Ovary (tissue), 7 donors: ENCODE measurements at regions not wholly inside any gene's neighbourhood (a gene's known extent, or its start where the extent isn't known, plus 50 kb on each side); places are given as distances from the start of the nearest gene placed in this dataset.
A peak's percentile ranks its signal among the peaks of the same experiment; 100 is the strongest.

Experiments
- DNase-seq, 5 donors: peaks; one replicate each; pipeline ENCODE4 v3.0.0-alpha.2; 2019 to 2020
- H3K27ac ChIP-seq, 2 donors: fragments of 200-600 bp; one replicate each; pipeline versions ENCODE4 v1.5.1 to v1.8.0; 2019 to 2022
- H3K27me3 ChIP-seq: fragments of 200-600 bp; one replicate; pipeline ENCODE4 v1.8.0; 2022
- H3K36me3 ChIP-seq: fragments of 200-600 bp; sonication (generic); one replicate; pipeline ENCODE4 v1.5.1; 2019
- H3K4me1 ChIP-seq: one replicate; pipeline ENCODE4 v1.8.1; 2013; ENCODE audit warnings: mild to moderate bottlenecking, moderate library complexity; ENCODE audit not compliant: insufficient read depth
- H3K4me3 ChIP-seq: fragments of 200-600 bp; sonication (generic); one replicate; pipeline ENCODE4 v1.5.1; 2017
- H3K9me3 ChIP-seq, 2 donors: fragments of 200-600 bp in 1 of 2; sonication (generic) in 1 of 2; one replicate each; pipeline versions ENCODE4 v1.5.1 to v1.8.1; 2013 to 2019; ENCODE audit warnings: mild to moderate bottlenecking in 1 of 2, moderate library complexity in 1 of 2
- EP300 ChIP-seq: sonication (generic); formaldehyde crosslinking; IDR thresholded peaks from one replicate; pipeline ENCODE4 v1.6.1; 2017; ENCODE audit warnings: antibody characterized with exemption
- POLR2A ChIP-seq: fragments of 450-650 bp; IDR thresholded peaks from one replicate; pipeline ENCODE4 v1.6.1; 2017; ENCODE audit warnings: antibody characterized with exemption, mild to moderate bottlenecking, moderate library complexity
- WGBS, 3 donors: extraction: QIAGEN DNeasy Blood & Tissue Kit in 1 of 3; methylation state at CpG; one replicate each; pipeline versions ENCODE4 v1.1.5 to v1.1.7; 2013 to 2017; 5-methylcytosine and 5-hydroxymethylcytosine counted together
- intact Hi-C, 4 donors: fragments of 100-400 bp; cut with DNase I; formaldehyde crosslinking; loops; one replicate each; pipeline versions ENCODE4 v1.11.0 to v1.15.1; 2022 to 2023
- TF ChIP-seq, protein P1 (sequence below), 3 donors: fragments of 450-650 bp in 2 of 3; fragments of 200-600 bp in 1 of 3; IDR thresholded peaks; one replicate each; pipeline versions ENCODE4 v1.5.1 to v1.8.0; 2016 to 2022; ENCODE audit warnings: antibody characterized with exemption in 3 of 3, mild to moderate bottlenecking in 1 of 3
- donor health status: DM: no; HTN: no; CAD: no; lungs with moderate emphysema.
- donor health status: DM: no; HTN: no; CAD: no.
- donor health status: Bipolar disorder and iron deficiency.
- donor health status: DM: no; HTN: no; CAD: no.
- donor health status: DM: yes; HTN: yes; CAD: no.

DNA sequence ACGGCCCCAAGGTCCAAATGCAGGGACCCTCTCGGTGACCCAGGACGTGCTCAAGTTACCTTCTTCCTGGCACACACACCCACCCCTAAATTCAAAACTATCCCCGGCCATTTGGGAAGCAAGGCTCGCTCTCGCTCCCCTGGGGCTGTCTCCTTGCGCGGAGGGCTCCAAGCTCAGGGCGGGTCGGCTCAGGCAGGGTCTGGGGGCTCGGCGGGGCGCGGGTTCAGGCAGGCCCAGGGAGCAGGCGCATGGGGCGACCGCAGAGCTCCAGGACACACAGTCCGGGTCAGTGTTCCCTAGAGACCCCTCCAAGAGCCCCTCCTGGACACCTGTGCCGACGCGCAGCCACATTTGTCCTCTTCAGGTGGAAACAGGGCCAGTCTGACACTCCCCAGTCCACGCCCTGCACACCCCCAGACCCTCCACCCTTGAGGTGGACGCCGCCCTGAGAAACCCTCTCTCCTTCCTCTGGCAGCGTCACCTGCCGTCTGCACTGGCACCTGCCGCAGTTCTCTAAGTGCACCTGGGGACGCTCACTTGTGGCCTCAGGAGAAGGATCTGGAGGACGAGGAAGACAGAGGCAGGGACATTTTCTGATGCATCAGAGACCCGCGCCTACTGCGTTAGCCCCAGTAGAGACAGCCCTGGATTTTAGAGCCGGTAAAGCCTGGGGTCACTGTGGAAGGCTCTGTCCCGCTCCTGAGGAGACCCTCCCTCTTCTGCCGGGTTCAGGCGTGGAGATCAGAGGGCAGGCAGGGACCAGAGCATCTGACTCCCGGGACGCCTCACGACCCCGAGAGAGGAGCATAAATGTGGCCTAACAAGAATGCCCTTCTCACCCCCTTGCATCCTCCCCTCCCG lies 138.8 kb downstream of the TWIST2 start:
- H3K4me3 ChIP-seq = no peak overlapping the region
- intact Hi-C loops = no loop called here
- TF ChIP-seq POLR2A = no peak
- no peaks in the 10 kb centered on the region for H3K27me3 ChIP-seq
- H3K36me3 ChIP-seq = no peaks in the 10 kb centered on the region
- peak in 2 of 5 donors; percentile 8 to 30 for DNase-seq
- H3K9me3 ChIP-seq = no peaks in the 10 kb centered on the region
- whole genome bisulfite sequencing, 3 donors = 89 to 93% (median 93%) methylated on average over 38 to 41 of the region's 41 CpGs
- peaks cover 5% of the 10 kb centered on the region for H3K4me1 ChIP-seq
- H3K27ac ChIP-seq = no peak overlapping the region

DNA sequence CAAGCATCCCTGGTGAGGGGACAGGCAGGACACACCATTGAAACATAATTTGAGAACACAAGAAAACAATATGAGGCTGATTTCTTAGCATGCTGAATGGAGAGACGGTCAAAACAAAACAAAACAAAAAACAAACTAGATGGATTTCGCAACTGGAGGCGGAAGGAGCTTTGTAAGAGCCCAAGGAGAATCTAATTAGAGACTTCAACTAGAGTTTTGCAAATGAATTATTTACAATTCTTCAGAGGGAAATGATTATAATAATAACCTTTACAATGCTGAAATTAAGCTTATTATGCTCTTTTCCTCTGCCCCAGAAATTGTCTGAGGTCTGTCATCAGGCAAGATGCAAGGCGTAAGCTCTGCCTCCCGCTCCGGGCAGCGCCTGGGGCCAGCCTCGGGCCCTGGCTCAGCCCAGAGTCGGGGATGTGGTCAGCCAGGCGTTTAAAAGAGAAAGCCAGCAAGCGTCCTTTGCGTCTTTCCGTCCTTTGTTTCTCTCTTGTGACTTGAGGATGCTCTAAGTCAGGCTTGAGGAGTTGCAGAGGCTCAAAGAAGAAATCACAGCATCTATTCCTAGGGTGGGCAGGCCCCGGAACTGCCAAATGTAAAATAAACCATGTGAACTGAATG lies 139.6 kb downstream of the TWIST2 start:
- intact Hi-C loops = no loop called here
- no peaks in the 10 kb centered on the region for H3K27me3 ChIP-seq
- WGBS, 3 donors = 35 to 65% (median 58%) methylated on average over 14 of the region's 14 CpGs

DNA sequence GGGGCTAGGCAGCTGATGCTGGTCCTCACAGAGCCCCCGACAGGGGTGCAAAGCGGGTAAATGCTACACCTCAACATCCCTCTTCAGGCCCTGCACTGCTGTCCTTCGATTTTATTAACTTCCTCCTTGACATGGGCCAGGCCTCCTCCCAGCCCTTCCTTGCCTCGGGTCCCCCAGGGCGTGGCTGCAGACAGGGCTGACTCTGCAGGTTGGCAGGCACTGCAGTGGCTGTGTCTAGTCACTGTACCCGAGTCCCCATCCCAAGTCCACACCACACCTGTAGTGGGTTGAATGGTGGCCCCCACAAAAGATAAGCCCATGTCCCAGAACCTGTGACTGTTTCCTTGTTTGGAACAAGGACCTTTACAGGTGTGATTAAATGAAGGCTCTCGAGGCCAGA lies 140.2 kb downstream of the TWIST2 start:
- intact Hi-C loops = no loop called here
- 68 to 78% (median 76%) methylated on average over 7 of the region's 7 CpGs for WGBS, 3 donors

More for the DNA sequence above, 139.6 kb downstream of the TWIST2 start:
- H3K36me3 ChIP-seq = no peaks in the 10 kb centered on the region
- H3K9me3 ChIP-seq = no peaks in the 10 kb centered on the region
- TF ChIP-seq EP300 (no peak), POLR2A (no peak)
- TF ChIP-seq, protein P1, sequence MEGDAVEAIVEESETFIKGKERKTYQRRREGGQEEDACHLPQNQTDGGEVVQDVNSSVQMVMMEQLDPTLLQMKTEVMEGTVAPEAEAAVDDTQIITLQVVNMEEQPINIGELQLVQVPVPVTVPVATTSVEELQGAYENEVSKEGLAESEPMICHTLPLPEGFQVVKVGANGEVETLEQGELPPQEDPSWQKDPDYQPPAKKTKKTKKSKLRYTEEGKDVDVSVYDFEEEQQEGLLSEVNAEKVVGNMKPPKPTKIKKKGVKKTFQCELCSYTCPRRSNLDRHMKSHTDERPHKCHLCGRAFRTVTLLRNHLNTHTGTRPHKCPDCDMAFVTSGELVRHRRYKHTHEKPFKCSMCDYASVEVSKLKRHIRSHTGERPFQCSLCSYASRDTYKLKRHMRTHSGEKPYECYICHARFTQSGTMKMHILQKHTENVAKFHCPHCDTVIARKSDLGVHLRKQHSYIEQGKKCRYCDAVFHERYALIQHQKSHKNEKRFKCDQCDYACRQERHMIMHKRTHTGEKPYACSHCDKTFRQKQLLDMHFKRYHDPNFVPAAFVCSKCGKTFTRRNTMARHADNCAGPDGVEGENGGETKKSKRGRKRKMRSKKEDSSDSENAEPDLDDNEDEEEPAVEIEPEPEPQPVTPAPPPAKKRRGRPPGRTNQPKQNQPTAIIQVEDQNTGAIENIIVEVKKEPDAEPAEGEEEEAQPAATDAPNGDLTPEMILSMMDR (IDR thresholded peaks at IDR 0.05) = no peak
- no peak overlapping the region for H3K4me3 ChIP-seq
- H3K4me1 ChIP-seq = peaks cover 5% of the 10 kb centered on the region
- peak in 2 of 5 donors; percentile 22 to 28 for DNase-seq
- H3K27ac ChIP-seq = peak overlapping the region in 1 of 2 donors; percentile 13

DNA sequence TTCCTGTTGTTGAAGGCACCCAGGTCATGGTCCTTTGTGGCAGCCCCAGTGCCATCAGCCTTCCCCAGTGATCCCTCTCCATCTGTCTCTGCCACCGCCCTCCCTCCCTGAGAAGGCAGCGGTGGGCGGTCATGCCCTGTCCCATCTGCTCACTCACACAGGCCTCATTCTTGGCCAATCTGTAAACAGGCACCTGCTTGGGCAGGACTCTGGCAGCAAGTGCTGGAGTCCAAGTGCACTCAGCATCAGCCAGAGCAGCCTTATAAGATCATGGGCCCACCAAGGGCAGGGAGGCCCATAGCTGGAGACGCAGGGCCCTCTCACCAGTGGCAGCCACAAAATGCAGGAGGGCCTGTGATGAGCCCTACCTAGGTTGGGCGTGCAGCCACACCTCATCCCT lies 140.9 kb downstream of the TWIST2 start:
- WGBS, 3 donors = 89 to 98% (median 94%) methylated on average over 5 of the region's 5 CpGs
- intact Hi-C loops = no loop called here
- H3K4me1 ChIP-seq = peaks cover 5% of the 10 kb centered on the region

More for the DNA sequence above, 140.2 kb downstream of the TWIST2 start:
- H3K27me3 ChIP-seq = no peaks in the 10 kb centered on the region
- peaks cover 5% of the 10 kb centered on the region for H3K4me1 ChIP-seq
- DNase-seq = peak in 1 of 5 donors; percentile 6
- no peaks in the 10 kb centered on the region for H3K36me3 ChIP-seq
- H3K4me3 ChIP-seq = no peak overlapping the region
- no peaks in the 10 kb centered on the region for H3K9me3 ChIP-seq
- H3K27ac ChIP-seq = peak overlapping the region in 1 of 2 donors; percentile 13
- TF ChIP-seq EP300 = no peak
- TF ChIP-seq, protein P1 (IDR thresholded peaks at IDR 0.05) = no peak
- TF ChIP-seq POLR2A = no peak

More for the DNA sequence above, 140.9 kb downstream of the TWIST2 start:
- Histone ChIP-seq H3K27me3 (no peaks in the 10 kb centered on the region), H3K27ac (no peak overlapping the region), H3K36me3 (no peaks in the 10 kb centered on the region), H3K9me3 (no peaks in the 10 kb centered on the region), H3K4me3 (no peak overlapping the region)
- TF ChIP-seq, protein P1 (IDR thresholded peaks at IDR 0.05) = no peak
- TF ChIP-seq POLR2A = no peak
- TF ChIP-seq EP300 = no peak
- DNase-seq = peak in 1 of 5 donors; percentile 7
